Stimulated activated naive CD8-positive, alpha-beta T cell treated with anti-CD3 and anti-CD28 coated beads, Interleukin-15, Interleukin-2, amounts not matched to agents 100 U/mL and 50 U/mL, for 24 hours (primary cell): ENCODE measurements at regions not wholly inside any gene's neighbourhood (a gene's known extent, or its start where the extent isn't known, plus 50 kb on each side); places are given as distances from the start of the nearest gene placed in this dataset.

Source experiments
- ATAC-seq: fragments of 150-1000 bp; cut with Tn5 transposase; one replicate; pipeline ENCODE4 v1.10.0; 2021
- DNase-seq: peaks from one replicate; pipeline ENCODE4 v3.0.0; 2021

DNA sequence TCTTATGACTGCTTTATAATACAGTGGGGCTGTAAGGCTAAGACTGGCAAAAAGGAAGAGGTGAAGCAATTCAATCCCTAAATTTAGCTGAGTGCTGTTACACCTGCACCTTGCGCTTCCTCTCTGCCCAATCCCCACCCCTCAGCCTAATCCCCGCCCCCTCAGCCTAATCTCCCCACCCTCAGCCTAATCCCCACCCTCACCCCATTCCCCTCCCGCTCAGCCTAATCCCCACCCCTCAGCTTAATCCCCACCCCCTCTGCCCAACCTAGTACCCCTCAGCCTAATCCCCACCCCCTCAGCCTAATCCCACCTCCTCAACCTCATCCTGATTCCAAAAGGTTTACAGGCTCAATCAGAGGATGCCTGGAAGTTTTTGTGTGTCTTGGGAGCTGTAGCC, 155.5 kb downstream of the PMP22 start:
- ATAC-seq: no peak
- DNase-seq: no peak

DNA sequence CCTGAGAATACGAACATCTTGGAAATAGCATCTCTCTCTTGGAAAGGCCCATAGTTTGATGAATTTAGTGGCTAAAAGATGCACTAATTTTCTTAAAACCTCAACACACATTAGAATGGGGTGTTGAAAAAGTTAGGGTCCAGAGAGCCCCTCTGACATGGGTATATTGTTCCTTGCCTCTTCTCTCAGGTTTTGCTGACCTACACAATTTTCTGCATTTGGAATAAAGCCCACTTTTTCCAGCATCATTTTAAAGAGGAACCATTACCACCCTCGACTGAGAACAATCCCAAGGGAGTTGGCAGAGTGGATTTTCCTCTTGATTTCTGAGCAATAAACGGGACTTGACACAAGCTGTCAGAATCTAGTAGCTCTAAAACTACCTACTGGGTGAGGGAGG, 156.1 kb downstream of the PMP22 start:
- DNase-seq: no peak
- no peak for ATAC-seq

GRCh38 chr17:15106540-15106939, 158.6 kb downstream of the PMP22 start:
- DNase-seq: no peak

DNA sequence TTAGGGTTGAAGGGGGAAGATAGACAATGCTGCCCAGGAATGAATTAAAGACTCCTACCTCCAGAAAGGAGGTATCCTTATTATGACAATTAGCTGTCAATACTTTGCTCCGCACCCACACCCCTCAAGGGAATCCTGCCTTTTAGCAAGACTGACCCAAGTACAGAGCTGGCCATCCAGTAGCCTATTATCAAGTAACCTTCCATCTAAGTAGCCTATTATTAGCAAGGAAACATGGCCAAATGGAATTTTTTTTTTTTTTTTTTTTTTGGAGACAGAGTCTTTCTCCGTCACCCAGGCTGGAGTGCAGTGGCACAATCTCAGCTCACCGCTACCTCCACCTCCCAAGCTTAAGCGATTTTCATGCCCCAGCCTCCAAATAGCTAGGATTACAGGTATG, 161.3 kb downstream of the PMP22 start:
- ATAC-seq (no peak), DNase-seq (no peak)

More at GRCh38 chr17:15106540-15106939, 158.6 kb downstream of the PMP22 start:
- no peak for ATAC-seq

DNA sequence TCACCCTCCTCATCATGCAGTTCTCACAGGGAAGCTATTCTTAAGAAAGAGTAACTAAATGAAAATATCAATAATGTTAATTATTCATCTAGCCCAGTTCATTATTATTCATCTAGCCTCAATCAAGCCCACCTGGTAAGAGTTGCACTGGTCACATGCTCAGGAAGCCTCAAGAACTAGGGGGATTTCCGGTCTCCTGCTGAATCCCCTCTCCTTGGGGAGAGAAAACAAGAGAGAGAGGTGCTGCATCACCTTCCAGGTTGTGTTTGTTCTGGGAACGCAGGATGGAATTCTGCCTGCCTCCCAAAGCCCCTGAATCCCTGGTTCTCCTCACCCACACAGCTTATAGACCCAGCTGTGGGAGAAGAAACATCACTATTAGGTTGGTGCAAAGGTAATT, 164.0 kb downstream of the PMP22 start:
- DNase-seq (no peak), ATAC-seq (no peak)

DNA sequence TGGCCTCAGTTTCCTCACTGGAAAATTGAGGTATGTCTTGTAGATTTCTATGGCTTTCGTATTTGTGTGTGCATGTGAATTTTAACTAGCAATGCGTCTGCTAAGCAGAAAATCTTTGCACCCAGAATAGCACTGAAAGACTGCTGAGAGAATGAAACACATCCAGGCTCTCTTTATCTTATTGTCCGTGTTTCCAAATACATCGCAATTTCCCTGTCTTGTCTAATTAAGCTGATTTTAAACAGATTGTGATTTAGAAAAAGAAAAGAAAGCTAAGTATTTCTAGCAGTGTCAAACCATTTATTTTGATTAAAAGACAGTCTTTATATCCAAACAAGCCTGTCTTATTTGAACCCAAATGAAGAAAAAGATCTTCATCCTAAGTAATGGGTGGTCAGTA, 168.6 kb downstream of the PMP22 start:
- ATAC-seq: no peak
- DNase-seq: no peak

- no peak for ATAC-seq
- no peak for DNase-seq
Observed at GRCh38 chr17:15095935-15096334, 169.2 kb downstream of the PMP22 start.

DNA sequence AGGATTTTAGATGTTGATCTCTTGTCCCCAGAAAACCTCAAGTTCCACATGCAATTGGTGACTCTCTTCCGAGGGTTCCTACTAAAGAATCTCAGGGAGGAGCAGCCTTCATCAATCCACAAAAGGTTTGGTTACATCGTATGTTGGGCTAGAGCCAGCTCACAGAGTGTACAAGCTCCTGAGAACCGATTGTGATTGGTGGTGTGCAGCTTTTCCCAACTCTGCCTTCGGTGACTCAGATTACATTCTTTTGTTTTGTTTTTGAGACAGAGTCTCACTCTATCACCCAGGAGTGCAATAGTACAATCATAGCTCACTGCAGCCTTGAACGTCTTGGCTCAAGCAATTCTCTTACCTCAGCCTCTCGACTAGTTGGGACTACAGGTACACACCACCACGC, 172.4 kb downstream of the PMP22 start:
- ATAC-seq (no peak), DNase-seq (no peak)

GRCh38 chr17:15092261-15092660, 172.9 kb downstream of the PMP22 start:
- DNase-seq (no peak), ATAC-seq (no peak)

GRCh38 chr17:15091825-15092224, 173.3 kb downstream of the PMP22 start:
- no peak for DNase-seq
- ATAC-seq: no peak

DNA sequence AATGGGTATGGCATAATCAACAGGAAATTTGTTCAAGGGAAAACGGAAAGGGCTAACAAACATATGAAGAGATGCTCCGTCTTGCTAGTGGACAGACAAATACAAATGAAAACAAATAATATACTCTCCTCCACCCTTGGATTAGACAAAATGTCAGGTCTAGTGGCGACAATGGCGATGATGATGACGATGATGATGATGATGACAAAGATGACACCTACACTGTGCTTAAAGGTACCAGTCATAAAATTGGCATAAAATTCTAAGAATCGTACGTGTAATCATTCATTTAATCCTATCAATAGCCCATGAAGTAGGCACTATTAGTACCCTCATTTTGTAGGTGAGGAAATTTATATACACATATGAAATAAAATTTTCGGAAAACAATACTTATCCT, 174.6 kb downstream of the PMP22 start:
- no peak for DNase-seq
- ATAC-seq: no peak

- DNase-seq: no peak
- ATAC-seq: no peak
Observed at GRCh38 chr17:15087946-15088345, 177.2 kb downstream of the PMP22 start.

- DNase-seq: no peak
Observed at GRCh38 chr17:15086776-15087295, 178.3 kb downstream of the PMP22 start.

DNA sequence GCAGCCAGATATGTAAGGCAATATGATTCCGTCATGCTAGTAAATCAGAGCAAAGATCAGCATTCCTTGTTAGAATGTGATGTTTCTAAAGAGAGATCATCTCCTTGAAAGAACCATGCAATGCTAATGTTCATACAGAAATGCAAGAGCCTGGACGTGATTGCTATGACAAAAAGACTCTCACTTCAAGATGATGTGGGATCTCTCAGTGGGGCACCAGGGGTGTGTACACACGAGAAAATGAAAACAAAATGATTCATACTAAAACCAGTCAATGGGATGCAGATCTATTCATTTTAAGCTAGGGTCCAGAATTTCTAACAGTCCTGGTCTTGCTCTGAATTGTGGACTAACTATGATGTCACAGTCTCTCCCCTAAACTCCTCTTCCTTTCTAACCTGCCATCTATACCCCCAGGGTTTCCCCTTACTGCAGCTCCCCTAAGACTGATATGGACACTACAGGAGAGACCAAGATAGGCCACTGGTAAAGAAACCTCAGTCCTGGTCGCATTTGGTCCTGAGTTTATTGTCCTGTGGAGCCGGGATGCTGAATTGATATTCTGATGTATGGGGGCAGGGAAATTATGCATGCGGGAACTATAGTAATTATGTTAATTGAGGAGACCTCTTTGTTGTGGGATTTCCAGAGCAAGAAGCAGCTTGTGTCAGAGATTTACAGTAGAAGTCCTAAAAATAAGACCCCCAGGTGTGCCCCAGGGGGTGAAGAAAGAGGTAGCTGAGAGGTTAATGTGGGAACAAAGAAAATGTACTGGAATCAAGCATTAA, 179.0 kb downstream of the PMP22 start:
- DNase-seq (no peak), ATAC-seq (no peak)

More at GRCh38 chr17:15086776-15087295, 178.3 kb downstream of the PMP22 start:
- no peak for ATAC-seq

- ATAC-seq: no peak
- no peak for DNase-seq
Observed at GRCh38 chr17:15083225-15083624, 181.9 kb downstream of the PMP22 start.

- DNase-seq (no peak), ATAC-seq (no peak)
Observed at GRCh38 chr17:15081008-15081407, 184.1 kb downstream of the PMP22 start.

DNA sequence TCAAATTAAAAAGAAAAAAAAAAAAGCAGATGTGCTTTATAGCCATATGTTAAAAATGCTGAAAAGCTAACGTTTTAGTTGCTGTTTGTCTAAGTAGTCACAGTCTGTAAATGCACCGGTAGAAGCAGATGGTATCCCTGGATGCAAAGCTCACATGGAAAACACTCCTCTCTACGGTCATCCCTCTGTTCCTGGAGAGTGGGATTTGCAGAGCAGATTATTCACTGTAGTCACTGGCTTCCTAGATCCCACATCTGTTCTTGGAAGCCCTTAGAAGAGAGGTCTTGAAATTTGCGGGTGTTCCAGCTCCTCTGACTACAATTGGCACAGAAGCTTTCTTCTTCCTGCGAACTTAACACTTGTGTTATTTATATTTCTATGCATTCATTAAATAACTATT, 186.6 kb downstream of the PMP22 start:
- ATAC-seq: no peak
- DNase-seq: no peak

- no peak for DNase-seq
- no peak for ATAC-seq
Observed at GRCh38 chr17:15076991-15077663, 188.0 kb downstream of the PMP22 start.

- no peak for ATAC-seq
- no peak for DNase-seq
Observed at GRCh38 chr17:15051933-15052332, 213.2 kb downstream of the PMP22 start.

DNA sequence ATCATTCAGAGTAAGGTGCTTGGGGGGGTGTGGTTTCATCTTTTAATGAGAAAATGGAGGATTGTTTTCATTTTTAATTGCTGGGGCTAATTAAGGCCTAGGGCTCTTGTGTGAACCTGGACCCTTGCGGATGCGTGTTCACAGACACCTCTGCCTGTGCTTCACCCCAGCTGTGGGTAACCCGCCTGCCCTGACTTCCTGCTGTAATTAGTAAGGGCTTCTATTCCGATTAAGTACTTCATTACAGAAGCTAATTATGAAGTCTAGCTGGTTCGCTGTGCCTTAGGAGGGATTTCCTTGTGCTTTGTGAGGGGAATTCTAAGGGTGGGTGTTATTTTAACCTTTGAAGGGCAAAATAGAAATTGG, 215.3 kb downstream of the PMP22 start:
- no peak for ATAC-seq

GRCh38 chr17:15048933-15049794, 216.0 kb downstream of the PMP22 start:
- DNase-seq (no peak), ATAC-seq (no peak)

More for the DNA sequence above, 215.3 kb downstream of the PMP22 start:
- DNase-seq: no peak

- ATAC-seq (no peak), DNase-seq (no peak)
Observed at GRCh38 chr17:15048381-15048780, 216.7 kb downstream of the PMP22 start.

- DNase-seq: no peak
- ATAC-seq: no peak
Observed at GRCh38 chr17:15042311-15042710, 222.8 kb downstream of the PMP22 start.
